ENCODE measurements at regions not wholly inside any gene's neighbourhood (a gene's known extent, or its start where the extent isn't known, plus 50 kb on each side); places are given as distances from the start of the nearest gene placed in this dataset.

- no peak for DNase-seq (ENCODE audit: low read depth)
Measured at GRCh38 chr12:63319936-63320633, 169.1 kb upstream of the AVPR1A start.

GRCh38 chr12:63319386-63319785, 168.4 kb upstream of the AVPR1A start:
- no peak for DNase-seq (ENCODE audit: low read depth)

- DNase-seq (ENCODE audit: low read depth): no peak
Measured at GRCh38 chr12:63318933-63319332, 167.9 kb upstream of the AVPR1A start.

GRCh38 chr12:63318313-63318712, 167.3 kb upstream of the AVPR1A start:
- DNase-seq (ENCODE audit: low read depth): no peak

- no peak for DNase-seq (ENCODE audit: low read depth)
Measured at GRCh38 chr12:63317880-63318279, 166.9 kb upstream of the AVPR1A start.

- no peak for DNase-seq (ENCODE audit: low read depth)
Measured at GRCh38 chr12:63317286-63317846, 166.4 kb upstream of the AVPR1A start.

- no peak for DNase-seq (ENCODE audit: low read depth)
Measured at GRCh38 chr12:63313139-63313538, 162.1 kb upstream of the AVPR1A start.

- no peak for DNase-seq (ENCODE audit: low read depth)
Measured at GRCh38 chr12:63308671-63309070, 157.7 kb upstream of the AVPR1A start.

- DNase-seq (ENCODE audit: low read depth): no peak
Measured at GRCh38 chr12:63307849-63308248, 156.8 kb upstream of the AVPR1A start.

- DNase-seq (ENCODE audit: low read depth): no peak
Measured at GRCh38 chr12:63305901-63306875, 155.2 kb upstream of the AVPR1A start.

GRCh38 chr12:63304887-63305316, 153.9 kb upstream of the AVPR1A start:
- no peak for DNase-seq (ENCODE audit: low read depth)

GRCh38 chr12:63302941-63303536, 152.0 kb upstream of the AVPR1A start:
- DNase-seq (ENCODE audit: low read depth): no peak

GRCh38 chr12:63302269-63302940, 151.4 kb upstream of the AVPR1A start:
- DNase-seq (ENCODE audit: low read depth): no peak

GRCh38 chr12:63301311-63301710, 150.3 kb upstream of the AVPR1A start:
- DNase-seq (ENCODE audit: low read depth): no peak

GRCh38 chr12:63298386-63298930, 147.5 kb upstream of the AVPR1A start:
- DNase-seq (ENCODE audit: low read depth): no peak

- DNase-seq (ENCODE audit: low read depth): peak; percentile 27
Measured at GRCh38 chr12:63294327-63294632, 143.3 kb upstream of the AVPR1A start.

- no peak for DNase-seq (ENCODE audit: low read depth)
Measured at GRCh38 chr12:63292471-63293221, 141.6 kb upstream of the AVPR1A start.

GRCh38 chr12:63276537-63277365, 125.8 kb upstream of the AVPR1A start:
- no peak for DNase-seq (ENCODE audit: low read depth)

GRCh38 chr12:63266988-63267387, 116.0 kb upstream of the AVPR1A start:
- no peak for DNase-seq (ENCODE audit: low read depth)

- DNase-seq (ENCODE audit: low read depth): no peak
Measured at GRCh38 chr12:63264629-63265028, 113.6 kb upstream of the AVPR1A start.

Data from GM04503 (cell line).